ENCODE measurements at regions not wholly inside any gene's neighbourhood (a gene's known extent, or its start where the extent isn't known, plus 50 kb on each side); places are given as distances from the start of the nearest gene placed in this dataset.

DNA sequence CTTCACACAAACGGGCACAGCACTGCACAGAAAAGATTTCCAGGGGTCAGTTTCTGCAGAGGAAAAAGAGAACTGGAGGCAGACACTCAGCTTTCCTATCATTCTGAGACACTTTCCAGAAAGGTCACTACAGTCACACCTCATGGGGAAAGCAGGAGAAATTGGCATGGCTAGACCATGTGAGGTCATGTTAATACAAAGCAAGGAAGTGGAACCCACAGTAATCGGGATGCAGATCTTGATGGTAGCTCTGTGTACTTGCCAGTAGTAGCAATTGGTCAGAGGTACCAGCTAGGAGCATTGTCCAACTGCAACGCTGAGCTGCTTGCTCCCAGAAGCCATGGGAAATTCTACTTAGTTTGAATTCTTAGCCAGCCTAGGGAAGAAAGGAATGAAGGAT is 255.3 kb upstream of the PCDH10 start:
- no peak for DNase-seq (ENCODE audit: low spot score)
- no peaks in the 10 kb centered on the region for H3K4me1 Mint-ChIP-seq (ENCODE audit: unreplicated experiment)
- no peaks in the 10 kb centered on the region for H3K27me3 Mint-ChIP-seq (ENCODE audit: unreplicated experiment)
- no peak overlapping the region for H3K27ac Mint-ChIP-seq (ENCODE audit: unreplicated experiment)
- no peak overlapping the region for H3K4me3 Mint-ChIP-seq (ENCODE audit: unreplicated experiment)
- TF ChIP-seq, protein P1, sequence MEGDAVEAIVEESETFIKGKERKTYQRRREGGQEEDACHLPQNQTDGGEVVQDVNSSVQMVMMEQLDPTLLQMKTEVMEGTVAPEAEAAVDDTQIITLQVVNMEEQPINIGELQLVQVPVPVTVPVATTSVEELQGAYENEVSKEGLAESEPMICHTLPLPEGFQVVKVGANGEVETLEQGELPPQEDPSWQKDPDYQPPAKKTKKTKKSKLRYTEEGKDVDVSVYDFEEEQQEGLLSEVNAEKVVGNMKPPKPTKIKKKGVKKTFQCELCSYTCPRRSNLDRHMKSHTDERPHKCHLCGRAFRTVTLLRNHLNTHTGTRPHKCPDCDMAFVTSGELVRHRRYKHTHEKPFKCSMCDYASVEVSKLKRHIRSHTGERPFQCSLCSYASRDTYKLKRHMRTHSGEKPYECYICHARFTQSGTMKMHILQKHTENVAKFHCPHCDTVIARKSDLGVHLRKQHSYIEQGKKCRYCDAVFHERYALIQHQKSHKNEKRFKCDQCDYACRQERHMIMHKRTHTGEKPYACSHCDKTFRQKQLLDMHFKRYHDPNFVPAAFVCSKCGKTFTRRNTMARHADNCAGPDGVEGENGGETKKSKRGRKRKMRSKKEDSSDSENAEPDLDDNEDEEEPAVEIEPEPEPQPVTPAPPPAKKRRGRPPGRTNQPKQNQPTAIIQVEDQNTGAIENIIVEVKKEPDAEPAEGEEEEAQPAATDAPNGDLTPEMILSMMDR (IDR thresholded peaks at IDR 0.05; ENCODE audit: unreplicated experiment), result no peak
- H3K36me3 Mint-ChIP-seq (ENCODE audit: low read depth, unreplicated experiment), result no peaks in the 10 kb centered on the region
- no peaks in the 10 kb centered on the region for H3K9me3 Mint-ChIP-seq (ENCODE audit: unreplicated experiment)

GRCh38 chr4:132901224-132901623 is 247.9 kb upstream of the PCDH10 start:
- no peaks in the 10 kb centered on the region for H3K4me1 Mint-ChIP-seq (ENCODE audit: unreplicated experiment)
- no peak overlapping the region for H3K27ac Mint-ChIP-seq (ENCODE audit: unreplicated experiment)
- H3K4me3 Mint-ChIP-seq (ENCODE audit: unreplicated experiment), result no peak overlapping the region
- H3K36me3 Mint-ChIP-seq (ENCODE audit: low read depth, unreplicated experiment), result no peaks in the 10 kb centered on the region
- H3K27me3 Mint-ChIP-seq (ENCODE audit: unreplicated experiment), result no peaks in the 10 kb centered on the region
- no peak for DNase-seq (ENCODE audit: low spot score)
- no peaks in the 10 kb centered on the region for H3K9me3 Mint-ChIP-seq (ENCODE audit: unreplicated experiment)
- TF ChIP-seq, protein P1 (IDR thresholded peaks at IDR 0.05; ENCODE audit: unreplicated experiment), result no peak

DNA sequence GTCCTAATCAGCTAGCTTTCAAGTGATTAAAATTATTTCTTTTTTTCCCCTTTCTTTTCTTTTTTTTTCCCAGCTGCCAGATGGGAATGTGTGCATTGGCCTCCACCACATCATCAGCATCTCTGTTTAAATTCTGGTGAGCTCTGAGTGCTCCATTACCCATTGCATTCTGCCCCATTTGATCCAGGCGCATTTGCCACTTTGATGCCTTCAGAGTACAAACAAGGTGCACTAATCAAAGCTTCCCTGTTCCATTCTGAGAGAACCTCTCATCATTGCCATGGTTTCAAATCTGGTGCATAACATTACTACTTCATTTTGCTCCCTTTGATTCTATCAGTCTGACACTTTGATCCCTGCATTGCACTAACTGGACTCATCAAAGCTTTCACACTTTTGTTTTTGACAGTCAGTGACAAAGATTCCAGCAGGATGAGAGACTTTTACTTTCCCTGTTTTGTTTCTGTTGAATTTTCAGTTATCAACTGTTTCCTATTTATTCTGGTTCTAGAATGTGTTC is 238.8 kb upstream of the PCDH10 start:
- Mint-ChIP-seq H3K4me3 (ENCODE audit: unreplicated experiment) (no peak overlapping the region), H3K27ac (ENCODE audit: unreplicated experiment) (no peak overlapping the region)

GRCh38 chr4:132918096-132918495 is 231.0 kb upstream of the PCDH10 start:
- no peaks in the 10 kb centered on the region for H3K27me3 Mint-ChIP-seq (ENCODE audit: unreplicated experiment)
- TF ChIP-seq, protein P1 (IDR thresholded peaks at IDR 0.05; ENCODE audit: unreplicated experiment), result no peak
- DNase-seq (ENCODE audit: low spot score), result no peak
- H3K4me1 Mint-ChIP-seq (ENCODE audit: unreplicated experiment), result no peaks in the 10 kb centered on the region
- no peaks in the 10 kb centered on the region for H3K9me3 Mint-ChIP-seq (ENCODE audit: unreplicated experiment)
- no peaks in the 10 kb centered on the region for H3K36me3 Mint-ChIP-seq (ENCODE audit: low read depth, unreplicated experiment)
- H3K27ac Mint-ChIP-seq (ENCODE audit: unreplicated experiment), result no peak overlapping the region
- H3K4me3 Mint-ChIP-seq (ENCODE audit: unreplicated experiment), result no peak overlapping the region

More for the DNA sequence above, 238.8 kb upstream of the PCDH10 start:
- no peak for DNase-seq (ENCODE audit: low spot score)
- no peaks in the 10 kb centered on the region for H3K4me1 Mint-ChIP-seq (ENCODE audit: unreplicated experiment)
- no peaks in the 10 kb centered on the region for H3K27me3 Mint-ChIP-seq (ENCODE audit: unreplicated experiment)
- TF ChIP-seq, protein P1 (IDR thresholded peaks at IDR 0.05; ENCODE audit: unreplicated experiment), result no peak
- H3K9me3 Mint-ChIP-seq (ENCODE audit: unreplicated experiment), result no peaks in the 10 kb centered on the region
- no peaks in the 10 kb centered on the region for H3K36me3 Mint-ChIP-seq (ENCODE audit: low read depth, unreplicated experiment)

DNA sequence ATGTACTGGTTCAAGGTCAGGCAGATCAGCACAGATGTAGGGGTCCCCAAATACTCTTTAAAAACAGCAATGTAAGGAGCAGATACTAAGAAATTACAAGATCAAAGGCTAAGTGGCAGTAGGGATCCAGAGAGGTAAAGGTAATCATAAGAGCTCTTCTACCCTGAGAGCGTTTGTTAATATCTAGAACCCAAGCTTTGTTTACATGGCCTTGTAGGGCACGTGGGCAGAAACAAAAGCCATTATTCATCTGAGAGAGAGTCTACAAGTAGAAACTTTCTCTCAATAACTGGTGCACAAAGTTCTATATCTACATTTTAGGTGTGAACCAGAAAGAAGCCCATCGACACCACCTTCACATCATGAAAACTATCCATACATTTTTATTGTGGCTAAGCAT is 225.6 kb upstream of the PCDH10 start:
- Mint-ChIP-seq H3K4me3 (ENCODE audit: unreplicated experiment) (no peak overlapping the region), H3K36me3 (ENCODE audit: low read depth, unreplicated experiment) (no peaks in the 10 kb centered on the region), H3K27me3 (ENCODE audit: unreplicated experiment) (no peaks in the 10 kb centered on the region), H3K4me1 (ENCODE audit: unreplicated experiment) (no peaks in the 10 kb centered on the region), H3K27ac (ENCODE audit: unreplicated experiment) (no peak overlapping the region), H3K9me3 (ENCODE audit: unreplicated experiment) (no peaks in the 10 kb centered on the region)
- DNase-seq (ENCODE audit: low spot score), result no peak
- TF ChIP-seq, protein P1 (IDR thresholded peaks at IDR 0.05; ENCODE audit: unreplicated experiment), result no peak
